H1 (cell line): ENCODE measurements at regions not wholly inside any gene's neighbourhood (a gene's known extent, or its start where the extent isn't known, plus 50 kb on each side); places are given as distances from the start of the nearest gene placed in this dataset.

Experiments used
- CEBPB ChIP-seq: IDR thresholded peaks from 2 replicates; pipeline ENCODE4 v1.6.1; 2012; ENCODE audit warnings: low read depth, low read length
- CHD7 ChIP-seq: fragments of 300-600 bp; sonication (generic); IDR thresholded peaks from 2 replicates; pipeline ENCODE4 v1.7.1; 2012; ENCODE audit warnings: low read length, moderate library complexity, mild to moderate bottlenecking, inconsistent platforms; ENCODE audit not compliant: insufficient replicate concordance
- POLR2A ChIP-seq, 2 experiments: IDR thresholded peaks; 1 replicate in 1 of 2; 2 replicates in 1 of 2; pipeline ENCODE4 v1.6.1; 2011; ENCODE audit warnings: low read depth in 2 of 2, low read length in 2 of 2, mild to moderate bottlenecking in 2 of 2; ENCODE audit errors: control extremely low read depth in 1 of 2
- POLR2AphosphoS5 ChIP-seq: IDR thresholded peaks from 2 replicates; pipeline ENCODE4 v1.6.1; 2011; ENCODE audit warnings: low read depth, low read length
- YY1 ChIP-seq: IDR thresholded peaks from 2 replicates; pipeline ENCODE4 v1.6.1; 2011; ENCODE audit warnings: low read depth, mild to moderate bottlenecking, low read length
- ZNF274 ChIP-seq: IDR thresholded peaks from 2 replicates; pipeline ENCODE4 v1.7.0; 2012; ENCODE audit warnings: low read length, borderline replicate concordance; ENCODE audit errors: extremely low read depth

- TF ChIP-seq CHD7 (no peak), YY1 (no peak), POLR2AphosphoS5 (no peak), ZNF274 (no peak), POLR2A (IDR thresholded peaks at IDR 0.05; ENCODE audit: control extremely low read depth in 1 of 2, low read depth in 2 of 2, low read length in 2 of 2) (no peak), CEBPB (no peak)
Observed at GRCh38 chr3:162096874-162097273, 600.3 kb downstream of the OTOL1 start (continued).
